ENCODE measurements at regions not wholly inside any gene's neighbourhood (a gene's known extent, or its start where the extent isn't known, plus 50 kb on each side); places are given as distances from the start of the nearest gene placed in this dataset.
A peak's percentile ranks its signal among the peaks of the same experiment; 100 is the strongest.

DNA sequence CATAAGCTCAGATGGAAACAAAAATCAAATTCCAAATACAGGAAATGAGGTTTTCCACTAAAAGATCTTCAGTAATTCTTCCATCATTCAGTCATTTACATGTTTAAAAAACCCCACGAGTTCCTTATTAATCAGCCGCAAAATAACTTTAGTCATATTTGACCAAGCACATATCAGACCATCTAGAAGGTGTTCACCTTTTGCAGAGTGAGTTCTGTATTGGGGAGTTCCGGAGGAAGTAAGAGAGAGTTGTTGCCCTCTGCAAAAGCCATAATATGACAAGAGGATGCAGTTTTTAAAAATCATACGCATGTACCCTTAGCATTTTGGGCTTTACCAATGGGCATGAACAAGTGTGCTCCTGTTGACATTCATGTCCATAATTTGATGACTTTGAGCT lies 61.6 kb downstream of the CCR1 start:
- DNase-seq, result no peak

DNA sequence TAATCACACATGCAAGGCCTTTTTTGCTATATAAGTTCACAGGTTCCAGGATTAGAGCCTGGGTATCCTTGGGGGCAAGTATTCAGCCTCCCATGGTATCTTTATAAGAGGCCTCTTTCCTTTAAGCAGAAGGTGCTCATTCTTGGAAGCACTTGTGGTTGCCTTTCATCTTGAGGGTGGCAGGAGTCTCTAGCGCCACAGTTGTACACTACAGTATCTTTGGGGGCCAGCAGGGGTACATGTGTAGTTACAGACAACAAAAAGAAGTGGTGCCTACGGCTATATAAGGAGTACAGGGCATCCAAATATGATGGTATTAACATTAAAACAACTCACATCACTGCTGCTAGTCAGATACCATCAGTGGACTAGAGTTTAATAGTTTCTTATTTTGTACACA lies 62.1 kb downstream of the CCR1 start:
- no peak for DNase-seq

DNA sequence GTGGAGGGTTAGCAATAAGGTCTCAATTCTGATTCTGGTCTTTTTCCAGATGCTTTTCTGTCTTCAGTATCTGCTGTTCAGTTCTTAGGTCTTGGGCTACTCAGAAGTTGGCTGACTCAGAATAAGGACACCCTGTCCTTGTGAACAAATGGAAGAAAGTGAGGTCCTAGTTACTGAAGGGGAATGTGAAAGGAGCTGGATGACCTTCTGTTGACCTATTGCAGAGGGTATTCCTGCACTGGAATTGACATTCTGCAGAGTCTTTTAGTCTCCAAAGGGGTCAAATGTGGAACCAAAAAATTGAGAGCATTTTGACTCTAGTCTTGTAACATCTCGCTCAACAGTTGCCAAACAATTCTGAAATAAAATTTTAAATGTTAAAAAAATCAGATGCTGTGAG lies 63.0 kb downstream of the CCR1 start:
- DNase-seq, result no peak

DNA sequence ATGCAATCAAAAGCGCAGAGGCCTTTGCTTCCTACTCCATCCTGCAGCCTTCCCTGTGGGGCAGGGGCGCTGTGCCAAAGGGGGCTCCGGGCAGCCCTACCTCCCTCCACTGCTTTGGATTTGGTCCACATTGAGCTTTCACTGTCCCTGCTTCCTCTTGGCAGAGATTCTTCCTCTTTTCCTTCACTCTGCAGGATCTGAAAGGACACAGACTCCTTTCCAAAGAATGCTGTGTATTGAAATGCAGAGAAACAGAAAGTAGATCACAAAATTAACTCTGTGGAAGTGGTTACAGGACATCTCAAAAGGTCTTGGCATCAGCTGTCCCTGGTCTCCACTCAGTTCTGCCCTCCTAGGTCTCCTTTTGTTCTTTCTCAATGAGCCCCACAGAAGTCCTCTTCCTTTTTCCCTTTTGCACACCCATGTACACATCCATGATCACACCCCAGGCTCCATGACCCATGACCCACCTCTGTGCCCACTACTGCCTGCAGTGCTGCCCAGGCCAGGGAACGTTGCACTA lies 64.1 kb downstream of the CCR1 start:
- peak; percentile 7 for DNase-seq

DNA sequence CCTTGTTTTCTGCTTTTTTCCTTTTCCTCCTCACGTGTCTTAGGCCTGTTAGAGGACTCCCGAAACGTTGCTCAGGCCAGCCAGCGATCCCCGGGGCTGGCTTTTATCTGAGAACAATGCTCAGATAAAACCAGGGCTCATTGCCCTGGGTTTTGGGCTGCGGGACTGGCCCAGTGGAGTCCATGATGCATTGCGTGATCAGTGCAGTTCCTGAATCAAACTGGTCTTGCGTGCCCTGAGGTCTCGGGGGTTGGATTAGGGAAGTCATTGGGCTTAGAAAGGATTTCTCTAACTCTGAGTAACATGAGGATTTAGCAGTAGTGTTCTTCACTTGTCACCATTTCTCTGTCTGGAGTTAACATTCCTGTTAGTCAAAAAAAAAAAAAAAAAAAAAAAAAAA lies 66.3 kb downstream of the CCR1 start:
- DNase-seq, result no peak

DNA sequence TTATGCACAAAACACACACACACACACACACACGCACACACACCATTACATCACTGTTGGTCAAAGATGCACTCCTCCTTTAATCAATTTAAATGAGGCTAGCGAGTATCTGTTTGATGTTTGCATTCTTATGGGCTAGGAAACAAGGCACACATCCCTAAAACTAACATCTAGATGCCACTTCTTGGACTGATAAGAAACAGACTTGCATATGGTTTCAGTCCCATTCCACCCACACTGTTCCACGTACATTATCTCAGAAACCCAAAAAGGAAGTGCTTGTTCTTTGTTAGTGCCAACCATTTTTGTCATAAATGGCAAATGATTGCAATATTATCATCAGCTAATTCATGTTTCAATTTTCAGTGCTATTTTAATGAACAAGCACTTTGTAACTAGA lies 69.5 kb downstream of the CCR1 start:
- no peak for DNase-seq

GRCh38 chr3:46135475-46135874 lies 72.6 kb downstream of the CCR1 start:
- no peak for DNase-seq

- no peak for DNase-seq
Measured at GRCh38 chr3:46133285-46133684, 74.8 kb downstream of the CCR1 start.

GRCh38 chr3:46132565-46132964 lies 75.5 kb downstream of the CCR1 start:
- no peak for DNase-seq

GRCh38 chr3:46131884-46132450 lies 76.1 kb downstream of the CCR1 start:
- DNase-seq, result no peak

GRCh38 chr3:46130631-46131310 lies 77.3 kb downstream of the CCR1 start:
- no peak for DNase-seq

GRCh38 chr3:46129588-46130272 lies 78.4 kb downstream of the CCR1 start:
- no peak for DNase-seq

DNA sequence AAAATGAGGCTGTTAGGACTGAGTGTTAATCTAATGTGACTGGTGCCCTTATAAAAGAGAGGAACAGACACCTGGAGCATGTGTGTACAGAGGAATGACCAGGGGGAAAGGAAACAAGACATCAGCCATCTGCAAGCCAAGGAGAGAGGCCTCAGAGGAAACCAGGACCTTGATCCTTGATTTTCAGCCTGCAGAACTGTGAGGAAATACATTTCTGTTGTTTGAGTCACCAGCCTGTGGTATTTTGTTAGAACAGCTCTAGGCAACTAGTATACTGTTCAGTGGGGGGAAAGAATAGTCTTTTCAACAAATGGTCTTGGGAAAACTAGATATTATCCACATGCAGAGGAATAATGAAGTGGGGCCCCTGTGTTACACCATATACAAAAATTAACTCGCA lies 80.6 kb downstream of the CCR1 start:
- no peak for DNase-seq

GRCh38 chr3:46124216-46125177 lies 83.6 kb downstream of the CCR1 start:
- DNase-seq, result peak; percentile 36

DNA sequence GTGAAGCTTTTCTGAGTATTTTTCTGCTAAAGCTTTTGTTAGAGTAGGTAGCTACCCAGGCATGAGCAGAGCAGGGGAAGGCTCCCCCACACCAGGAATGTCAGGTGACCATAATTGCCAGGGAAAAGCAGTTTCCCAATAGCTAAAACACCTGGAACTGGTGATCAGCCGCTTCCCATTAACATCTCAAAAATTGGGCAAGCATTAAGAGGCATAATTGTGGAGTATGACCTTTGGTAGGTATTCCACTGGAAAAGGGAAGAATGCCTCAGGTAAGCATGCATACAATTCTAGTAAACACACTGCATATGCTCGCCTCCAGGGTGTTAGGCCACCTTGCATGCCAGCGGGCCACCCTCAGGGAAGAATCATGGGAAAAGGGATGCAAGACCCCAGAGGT lies 84.5 kb downstream of the CCR1 start:
- DNase-seq, result no peak

DNA sequence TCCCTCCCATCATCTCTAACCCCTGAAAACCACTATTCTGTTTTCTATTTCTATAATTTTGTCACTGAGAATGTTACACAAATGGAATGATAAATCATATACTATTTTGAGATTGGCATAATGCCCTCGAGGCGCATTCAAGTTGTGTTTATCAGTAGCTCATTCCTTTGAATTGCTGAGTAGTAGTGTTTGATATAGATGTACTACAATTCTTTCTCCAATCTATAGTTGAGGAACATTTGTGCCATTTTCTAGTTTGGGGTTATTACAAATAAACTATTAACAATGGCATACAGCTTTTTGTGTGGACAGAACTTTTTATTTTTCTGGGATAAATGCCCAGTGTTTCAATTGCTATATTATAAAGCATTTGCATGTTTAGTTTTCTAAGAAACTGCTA lies 86.0 kb downstream of the CCR1 start:
- no peak for DNase-seq

DNA sequence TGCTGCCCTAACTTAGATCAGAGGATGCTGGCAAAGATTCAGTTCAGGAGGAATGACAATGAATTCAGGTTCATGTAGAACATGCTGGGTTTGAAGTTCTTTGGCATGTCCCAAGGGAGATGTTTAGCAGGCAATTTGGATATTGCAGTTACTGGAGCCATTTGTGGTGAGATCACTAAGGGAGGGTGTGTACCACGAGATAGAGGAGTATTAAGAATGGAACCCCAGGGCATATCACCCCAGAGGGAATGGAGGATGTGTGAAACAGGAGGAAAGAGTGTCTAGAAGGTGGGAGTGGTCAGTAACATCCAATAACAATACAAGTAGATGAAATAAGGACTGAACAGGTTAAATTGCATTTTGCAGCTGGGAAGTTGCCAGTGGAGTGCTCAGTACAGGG lies 87.1 kb downstream of the CCR1 start:
- no peak for DNase-seq

DNA sequence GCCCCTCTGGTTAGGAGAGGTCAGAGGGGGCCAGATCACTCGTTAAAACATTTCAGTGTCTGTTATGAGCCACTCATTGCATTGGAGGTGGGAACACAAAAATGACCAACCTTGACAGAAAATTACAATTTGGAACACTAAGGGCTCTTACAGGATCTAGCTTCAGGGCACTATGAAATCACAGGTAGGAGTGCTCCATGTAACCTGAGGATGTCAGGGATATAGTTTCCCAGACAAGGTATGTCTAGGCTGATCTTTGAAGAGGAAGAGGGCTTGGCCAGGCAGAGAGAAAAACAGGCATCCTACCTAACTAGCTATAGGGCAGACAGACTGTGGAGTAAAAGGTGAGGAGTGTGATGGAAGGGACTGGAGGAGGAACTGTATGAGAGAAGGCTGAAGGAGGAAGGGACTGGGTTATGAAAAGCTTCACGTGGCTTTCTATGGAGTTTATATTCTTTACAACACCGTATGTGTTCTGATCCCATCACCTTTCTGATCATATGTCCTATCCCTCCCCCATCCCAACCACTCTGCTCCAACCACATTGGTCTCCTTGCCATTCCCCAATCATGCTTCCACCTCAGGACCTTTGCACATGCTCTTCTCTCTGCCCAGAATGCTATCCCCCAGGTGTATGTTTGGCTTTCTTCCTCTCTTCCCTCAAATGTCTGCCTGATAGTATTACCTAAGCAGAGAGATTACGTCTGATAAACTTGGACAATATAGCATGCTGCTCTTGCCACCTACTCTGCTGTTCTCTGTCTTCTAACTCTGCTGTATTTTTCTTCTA lies 88.2 kb downstream of the CCR1 start:
- no peak for DNase-seq

GRCh38 chr3:46119253-46119652 lies 88.9 kb downstream of the CCR1 start:
- no peak for DNase-seq

GRCh38 chr3:46116996-46117395 lies 89.7 kb upstream of the XCR1 start:
- DNase-seq, result no peak

DNA sequence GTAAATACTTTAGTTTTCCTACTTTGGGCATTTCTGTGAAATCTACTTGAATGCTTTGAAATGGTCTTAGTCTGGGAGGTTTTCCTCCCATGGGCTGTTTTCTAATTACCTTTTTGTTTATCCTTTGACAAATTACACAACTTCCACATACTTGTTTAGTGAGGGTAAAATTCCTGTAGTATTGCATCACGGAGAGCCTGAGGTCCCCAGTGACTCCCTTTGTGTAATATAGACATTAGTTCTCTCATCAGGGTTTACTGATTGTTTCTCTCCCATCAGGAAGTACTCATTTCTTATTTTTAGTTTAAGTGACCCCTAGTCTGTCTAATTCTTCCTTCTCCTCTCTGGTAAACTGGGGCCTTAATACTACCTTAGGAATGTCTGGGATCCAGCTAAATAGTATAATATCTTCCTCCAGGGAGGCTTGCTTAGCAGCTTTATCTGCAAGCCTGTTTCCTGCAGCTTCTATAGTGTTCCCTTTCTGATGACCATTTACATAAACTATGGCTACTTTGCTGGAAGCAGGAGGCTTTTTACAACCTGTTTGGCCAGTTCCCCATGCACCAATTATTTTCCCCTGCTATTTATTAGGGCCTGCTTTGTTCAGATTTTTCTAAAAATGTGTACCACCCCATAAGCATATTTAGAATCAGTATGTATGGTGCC lies 87.2 kb upstream of the XCR1 start:
- peak; percentile 21 for DNase-seq
